ENCODE measurements at regions not wholly inside any gene's neighbourhood (a gene's known extent, or its start where the extent isn't known, plus 50 kb on each side); places are given as distances from the start of the nearest gene placed in this dataset.

- no peak overlapping the region for H3K27ac ChIP-seq
- H3K9me3 ChIP-seq: no peaks in the 10 kb centered on the region
- H3K27me3 ChIP-seq (replicated peaks; ENCODE audit: insufficient read depth): no peaks in the 10 kb centered on the region
- no peaks in the 10 kb centered on the region for H3K36me3 ChIP-seq
- peaks cover 0 to 24% of the 10 kb centered on the region in 2 donors for H3K4me1 ChIP-seq (ENCODE audit: control insufficient read depth in 1 of 2, low read depth in 2 of 2)
- DNase-seq (ENCODE audit: low spot score) (no peak), ATAC-seq (ENCODE audit: insufficient number of reproducible peaks, low FRiP score, low read depth) (no peak)
- no peak for TF ChIP-seq CTCF (IDR thresholded peaks at IDR 0.05)
- no peak overlapping the region for H3K4me3 ChIP-seq
These were observed 592.0 kb downstream of the BNC2 start for GRCh38 chr9:16278326-16278999.

DNA sequence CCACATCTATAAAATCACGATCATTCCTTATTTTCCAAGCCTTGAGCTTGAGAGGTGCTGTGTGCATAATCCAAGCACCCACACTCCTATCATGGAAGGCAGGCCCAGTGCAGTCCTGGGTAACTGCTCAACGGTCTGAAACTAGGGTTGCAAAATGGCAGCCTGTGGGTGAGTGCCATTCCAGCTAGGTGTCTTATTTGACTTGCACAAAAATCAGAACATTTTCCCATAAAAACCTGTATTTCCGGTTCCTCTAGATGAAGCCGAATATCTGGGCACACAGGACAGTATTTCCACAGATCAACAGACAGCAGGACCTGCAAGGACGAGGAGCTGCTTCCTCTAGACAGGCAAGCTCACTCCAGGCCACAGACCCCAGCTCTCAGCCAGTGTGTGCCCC, 588.8 kb downstream of the BNC2 start:
- no peak overlapping the region for H3K27ac ChIP-seq
- no peaks in the 10 kb centered on the region for H3K27me3 ChIP-seq (replicated peaks; ENCODE audit: insufficient read depth)
- H3K4me3 ChIP-seq: no peak overlapping the region
- no peaks in the 10 kb centered on the region for H3K36me3 ChIP-seq
- H3K4me1 ChIP-seq (ENCODE audit: control insufficient read depth in 1 of 2, low read depth in 2 of 2): peaks cover 0 to 14% of the 10 kb centered on the region in 2 donors
- DNase-seq (ENCODE audit: low spot score) (no peak), ATAC-seq (ENCODE audit: insufficient number of reproducible peaks, low FRiP score, low read depth) (no peak)
- no peaks in the 10 kb centered on the region for H3K9me3 ChIP-seq
- no peak for TF ChIP-seq CTCF (IDR thresholded peaks at IDR 0.05)

DNA sequence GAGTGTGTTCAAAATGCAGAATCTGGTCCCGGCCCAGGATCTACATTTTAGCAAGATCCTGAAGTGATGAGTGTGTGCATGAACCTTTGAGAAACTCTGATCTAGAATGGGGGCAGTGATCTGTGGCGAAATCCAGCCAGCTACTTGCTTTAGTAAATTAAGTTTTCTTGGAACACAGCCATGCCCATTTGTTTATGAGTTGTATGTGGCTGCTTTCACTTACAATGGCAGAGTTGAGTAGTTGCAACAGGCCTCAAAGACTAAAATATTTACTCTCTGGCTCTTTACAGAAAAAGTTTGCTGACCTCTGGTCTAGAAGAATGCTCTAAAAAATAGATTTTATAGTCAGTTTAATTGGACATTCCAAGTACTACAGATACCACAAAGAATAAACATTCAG, 588.3 kb downstream of the BNC2 start:
- ATAC-seq (ENCODE audit: insufficient number of reproducible peaks, low FRiP score, low read depth): no peak
- no peak overlapping the region for H3K4me3 ChIP-seq
- no peaks in the 10 kb centered on the region for H3K9me3 ChIP-seq
- peaks cover 0 to 10% of the 10 kb centered on the region in 2 donors for H3K4me1 ChIP-seq (ENCODE audit: control insufficient read depth in 1 of 2, low read depth in 2 of 2)
- no peak for DNase-seq (ENCODE audit: low spot score)
- TF ChIP-seq CTCF (IDR thresholded peaks at IDR 0.05): no peak
- H3K27ac ChIP-seq: no peak overlapping the region
- no peaks in the 10 kb centered on the region for H3K36me3 ChIP-seq
- H3K27me3 ChIP-seq (replicated peaks; ENCODE audit: insufficient read depth): no peaks in the 10 kb centered on the region

DNA sequence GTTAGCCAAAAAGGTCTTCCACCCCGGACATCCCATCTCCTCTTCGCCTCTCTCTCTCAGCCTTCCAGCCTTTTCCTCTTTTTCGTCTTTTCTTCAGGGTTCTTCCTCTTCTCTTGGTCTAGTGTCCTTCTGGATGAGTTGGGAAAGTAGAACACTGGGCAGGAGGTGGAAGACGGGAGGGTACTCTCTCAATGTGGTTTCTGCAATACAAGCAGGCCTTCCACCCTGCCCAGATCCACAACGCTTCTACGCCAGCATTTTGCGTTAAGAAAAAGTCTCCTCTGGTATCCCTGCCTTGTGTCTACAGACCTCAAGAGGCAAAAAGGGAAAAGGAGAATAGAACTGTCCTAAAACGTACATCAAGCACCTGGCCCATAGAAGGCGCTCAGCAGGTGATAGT, 587.8 kb downstream of the BNC2 start:
- Histone ChIP-seq H3K27ac (no peak overlapping the region), H3K27me3 (replicated peaks; ENCODE audit: insufficient read depth) (no peaks in the 10 kb centered on the region), H3K4me3 (no peak overlapping the region), H3K9me3 (no peaks in the 10 kb centered on the region), H3K36me3 (no peaks in the 10 kb centered on the region), H3K4me1 (ENCODE audit: control insufficient read depth in 1 of 2, low read depth in 2 of 2) (peaks cover 0 to 10% of the 10 kb centered on the region in 2 donors)
- TF ChIP-seq CTCF (IDR thresholded peaks at IDR 0.05): no peak
- DNase-seq (ENCODE audit: low spot score): no peak
- ATAC-seq (ENCODE audit: insufficient number of reproducible peaks, low FRiP score, low read depth): no peak

DNA sequence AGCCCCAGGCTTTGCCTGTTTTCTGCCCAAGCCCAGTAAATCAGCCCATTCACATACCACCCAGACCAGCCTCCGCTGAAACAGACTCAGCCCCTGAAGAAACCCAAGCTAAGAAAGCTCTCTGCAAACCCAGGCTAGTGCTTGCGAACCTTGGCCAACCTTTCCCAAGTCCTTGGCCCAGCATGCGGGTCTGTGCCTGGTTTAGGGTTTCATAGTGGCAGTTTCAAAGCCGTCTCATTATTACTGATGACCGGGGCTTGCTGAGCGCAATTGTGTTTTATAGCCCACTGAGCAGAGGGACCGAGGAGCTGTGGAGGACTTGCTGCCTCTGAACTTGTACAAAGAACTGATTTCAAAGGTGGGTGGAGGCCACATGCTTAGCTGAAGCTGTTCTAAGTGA, 584.3 kb downstream of the BNC2 start:
- no peaks in the 10 kb centered on the region for H3K36me3 ChIP-seq
- ATAC-seq (ENCODE audit: insufficient number of reproducible peaks, low FRiP score, low read depth) (no peak), DNase-seq (ENCODE audit: low spot score) (no peak)
- TF ChIP-seq CTCF (IDR thresholded peaks at IDR 0.05): no peak
- no peak overlapping the region for H3K4me3 ChIP-seq
- no peaks in the 10 kb centered on the region for H3K4me1 ChIP-seq (ENCODE audit: control insufficient read depth in 1 of 2, low read depth in 2 of 2)
- H3K27me3 ChIP-seq (replicated peaks; ENCODE audit: insufficient read depth): no peaks in the 10 kb centered on the region
- H3K9me3 ChIP-seq: no peaks in the 10 kb centered on the region
- no peak overlapping the region for H3K27ac ChIP-seq

All from thoracic aorta (tissue), 2 donors.